Right renal cortex interstitium (tissue), 3 donors: ENCODE measurements at regions not wholly inside any gene's neighbourhood (a gene's known extent, or its start where the extent isn't known, plus 50 kb on each side); places are given as distances from the start of the nearest gene placed in this dataset.
"Not testable (repeated sequence)": the region's sequence is repeated elsewhere in the genome, so short reads cannot be mapped to it uniquely, and the experiment has no call there.

Experiments
- DNase-seq, 3 donors: peaks; one replicate each; pipeline ENCODE4 v3.0.0-alpha.2; 2013; ENCODE audit warnings: low read depth in 3 of 3, low spot score in 2 of 3

DNA sequence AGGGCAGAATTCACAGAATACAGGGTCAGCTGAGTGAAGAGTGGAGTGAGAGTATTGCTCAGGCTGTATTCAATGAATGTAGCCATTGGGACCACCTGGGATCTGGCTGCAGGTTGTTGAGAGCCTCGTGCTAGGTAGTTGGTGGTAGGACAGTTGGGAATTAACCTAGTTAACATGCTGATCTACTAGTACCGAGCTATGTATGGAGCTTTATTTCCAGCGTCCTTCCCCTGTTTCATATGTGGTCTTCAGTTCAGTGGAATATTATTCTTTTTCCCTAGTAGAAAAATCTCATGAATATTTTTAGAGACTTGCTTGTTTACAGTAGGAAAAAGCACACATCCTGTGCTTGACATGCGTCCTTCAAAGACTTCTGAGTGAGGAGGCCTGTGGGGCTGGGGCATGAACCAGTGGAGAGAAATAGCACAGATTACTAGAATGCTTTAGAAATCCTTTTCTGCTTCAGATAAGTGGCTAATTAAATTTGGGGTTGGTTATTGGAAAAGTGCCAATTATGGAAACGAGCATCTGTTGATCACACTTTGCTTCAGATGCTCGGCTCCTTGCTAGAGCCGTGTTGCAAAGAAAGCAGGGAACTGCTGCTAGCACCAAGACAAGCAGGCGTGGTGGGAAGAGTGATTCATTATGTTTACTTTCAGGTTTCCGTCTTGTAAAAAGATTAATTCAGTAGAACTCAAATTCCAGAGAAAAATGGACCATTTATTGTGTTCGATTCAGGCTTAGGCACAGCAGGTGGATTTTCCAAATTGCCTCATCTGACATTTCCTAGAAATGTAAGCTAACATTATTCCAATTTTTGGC, 53.6 kb downstream of the ARF6 start:
- DNase-seq: no peak

- no peak for DNase-seq
Measured at GRCh38 chr14:49947506-49947905, 54.6 kb downstream of the ARF6 start.

- DNase-seq: no peak
Measured at GRCh38 chr14:49950275-49951228, 57.7 kb downstream of the ARF6 start.

- DNase-seq: no peak
Measured at GRCh38 chr14:49951229-49951607, 58.3 kb downstream of the ARF6 start.

DNA sequence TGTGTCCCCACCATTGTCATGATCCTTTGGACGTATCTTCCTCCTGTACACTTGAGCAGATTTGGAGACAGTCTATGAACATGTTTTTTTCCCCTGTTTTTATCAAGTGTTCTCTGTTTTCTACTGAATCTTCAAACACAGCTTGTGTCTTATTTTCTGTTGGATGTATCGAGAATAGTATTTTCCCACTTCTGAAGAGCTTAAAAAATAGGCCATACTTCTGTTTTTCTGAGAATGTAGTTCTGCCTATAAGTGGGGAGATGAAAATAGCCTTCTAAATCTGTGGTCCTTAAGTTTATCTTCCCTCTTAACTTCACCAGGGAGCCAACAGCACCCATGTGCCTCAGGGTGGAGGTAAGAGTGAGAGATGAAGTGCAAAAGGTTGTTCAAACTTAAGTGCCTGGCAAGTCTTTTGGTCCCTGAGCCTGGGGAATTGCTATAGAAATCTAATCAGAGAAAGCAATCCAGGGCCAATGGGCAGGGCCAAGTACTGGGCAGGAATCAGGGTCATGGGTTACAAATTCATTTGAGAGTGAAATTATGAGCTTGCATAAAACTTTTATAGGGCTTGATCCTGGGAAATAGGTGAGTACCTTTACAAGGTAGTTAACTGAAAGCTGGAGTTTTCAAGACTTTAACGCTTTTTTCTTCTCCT, 58.9 kb downstream of the ARF6 start:
- no peak for DNase-seq

GRCh38 chr14:49953196-49953595, 60.3 kb downstream of the ARF6 start:
- DNase-seq: no peak

- DNase-seq: no peak
Measured at GRCh38 chr14:49954171-49954631, 61.3 kb downstream of the ARF6 start.

- no peak for DNase-seq
Measured at GRCh38 chr14:49955024-49955423, 62.1 kb downstream of the ARF6 start.

GRCh38 chr14:49957089-49957852, 64.4 kb downstream of the ARF6 start:
- DNase-seq: no peak

DNA sequence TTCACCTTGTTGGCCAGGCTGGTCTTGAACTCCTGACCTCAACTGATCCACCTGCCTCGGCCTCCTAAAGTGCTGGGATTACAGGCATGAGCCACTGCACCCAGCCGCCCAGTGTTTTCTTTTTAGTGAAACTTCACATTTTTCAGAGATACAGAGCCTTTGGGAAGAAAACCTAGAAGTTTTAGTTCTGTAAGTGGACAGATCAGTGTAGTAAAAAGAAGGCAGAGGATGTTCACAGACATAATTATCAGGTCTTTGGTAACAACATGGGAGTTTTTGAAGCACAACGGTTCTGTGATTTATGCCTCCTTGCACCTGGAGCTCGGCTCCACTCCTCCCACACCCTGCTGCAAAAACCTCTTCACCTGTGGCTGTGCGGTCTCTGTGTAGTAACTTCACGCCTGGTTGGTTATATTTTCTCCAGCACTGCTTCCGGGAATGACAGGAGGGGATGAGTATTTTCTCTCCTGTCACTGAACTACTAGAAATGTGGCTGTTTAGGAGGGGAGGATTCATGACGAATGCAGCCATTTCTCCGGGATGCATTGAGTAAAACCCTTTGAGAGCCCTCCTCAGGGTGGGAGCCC, 67.0 kb downstream of the ARF6 start:
- DNase-seq: peak in 1 of 3 donors; percentile 75

DNA sequence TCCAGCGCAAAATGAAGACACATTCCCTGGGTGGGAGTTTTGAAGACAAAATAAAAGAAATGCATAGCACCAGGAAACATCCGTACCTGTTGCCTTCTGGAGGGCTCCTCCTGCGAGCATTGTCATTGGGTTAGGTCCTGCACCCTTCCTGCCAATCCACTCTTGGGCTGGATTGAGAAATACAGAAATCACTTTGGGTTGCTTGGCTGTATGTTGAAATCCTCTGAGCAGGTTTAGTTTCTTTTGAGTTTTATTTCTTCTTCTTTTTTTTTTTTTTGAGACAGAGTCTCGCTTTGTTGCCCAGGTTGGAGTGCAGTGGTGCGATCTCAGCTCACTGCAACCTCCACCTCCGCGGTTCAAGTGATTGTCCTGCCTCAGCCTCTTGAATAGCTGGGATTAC, 67.6 kb downstream of the ARF6 start:
- no peak for DNase-seq

GRCh38 chr14:49961270-49962222, 68.7 kb downstream of the ARF6 start:
- no peak for DNase-seq

DNA sequence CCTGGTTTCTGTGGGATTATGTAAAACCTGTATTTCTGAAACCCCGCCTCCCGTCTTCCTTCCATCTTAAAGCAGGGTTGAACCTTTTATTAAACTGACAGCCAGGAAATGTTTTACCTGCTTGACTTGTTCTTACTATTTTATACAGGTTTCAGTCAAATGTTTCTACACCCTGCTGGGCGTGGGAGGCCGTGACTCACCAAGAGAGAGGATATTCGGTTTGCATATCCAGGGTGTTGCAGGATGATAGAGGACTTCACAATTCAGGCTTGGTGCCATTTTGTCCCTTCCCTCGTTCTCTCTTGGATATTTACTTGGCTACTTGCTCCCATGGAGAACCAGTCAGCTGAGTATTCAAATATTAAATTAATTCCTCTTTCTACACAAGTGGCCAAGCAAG, 69.7 kb downstream of the ARF6 start:
- no peak for DNase-seq

DNA sequence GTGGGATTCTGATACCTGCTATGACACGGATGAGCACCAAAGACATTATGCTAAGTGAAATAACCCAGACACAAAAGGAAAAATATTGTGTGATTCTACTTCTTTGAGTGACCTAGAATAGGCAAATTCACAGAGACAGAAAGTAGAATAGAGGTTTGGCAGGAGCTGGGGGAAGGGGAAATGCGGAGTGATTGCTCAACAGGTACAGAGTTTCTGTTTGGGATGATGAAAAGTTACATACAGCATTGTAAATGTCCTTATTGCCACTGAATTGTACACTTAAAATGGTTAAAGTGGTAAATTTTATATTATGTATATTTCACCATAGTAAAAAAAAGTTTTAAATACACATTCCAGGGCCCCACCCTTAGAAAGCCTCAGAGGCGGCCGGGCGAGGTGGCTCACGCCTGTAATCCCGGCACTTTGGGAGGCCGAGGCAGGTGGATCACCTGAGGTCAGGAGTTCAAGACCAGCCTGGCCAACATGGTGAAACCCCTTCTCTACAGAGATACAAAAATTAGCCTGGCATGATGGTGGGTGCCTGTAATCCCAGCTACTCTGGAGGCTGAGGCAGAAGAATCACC, 72.3 kb downstream of the ARF6 start:
- not testable (repeated sequence) for DNase-seq

GRCh38 chr14:49966304-49966809, 73.5 kb downstream of the ARF6 start:
- DNase-seq: no peak

DNA sequence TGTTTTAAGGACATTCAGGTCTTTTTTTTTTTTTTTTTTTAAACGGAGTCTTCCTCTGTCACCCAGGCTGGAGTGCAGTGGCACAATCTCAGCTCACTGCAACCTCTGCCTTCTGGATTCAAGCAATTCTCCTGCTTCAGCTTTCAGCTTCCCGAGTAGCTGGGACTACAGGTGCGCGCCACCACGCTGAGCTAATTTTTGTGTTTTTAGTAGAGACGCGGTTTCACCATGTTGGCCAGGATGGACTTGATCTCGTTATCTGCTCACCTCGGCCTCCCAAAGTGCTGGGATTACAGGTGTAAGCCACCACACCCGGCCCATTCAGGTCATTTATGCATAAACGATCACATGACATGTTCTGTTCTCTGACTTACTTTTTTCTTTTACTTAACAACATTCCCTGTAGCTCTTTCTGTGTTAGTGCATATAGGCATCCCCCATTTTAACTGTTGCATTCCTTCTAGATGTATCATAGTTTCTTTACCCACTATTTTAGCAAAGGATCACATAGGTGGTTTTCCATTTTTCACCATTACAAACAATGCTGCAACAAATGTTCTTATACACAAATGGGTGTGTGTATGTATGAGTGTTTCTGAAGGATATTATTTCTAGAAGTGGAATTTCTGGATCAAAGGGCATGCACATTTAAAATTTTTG, 74.2 kb downstream of the ARF6 start:
- DNase-seq: no peak

- no peak for DNase-seq
Measured at GRCh38 chr14:49969961-49970360, 77.1 kb downstream of the ARF6 start.
